ENCODE measurements at regions not wholly inside any gene's neighbourhood (a gene's known extent, or its start where the extent isn't known, plus 50 kb on each side); places are given as distances from the start of the nearest gene placed in this dataset.
A peak's percentile ranks its signal among the peaks of the same experiment; 100 is the strongest.

- TF ChIP-seq REST (IDR thresholded peaks at IDR 0.05; ENCODE audit: low read depth, low read length) (no peak), RFX5 (IDR thresholded peaks at IDR 0.05; ENCODE audit: low read length) (no peak), FOXM1 (IDR thresholded peaks at IDR 0.05; ENCODE audit: low read depth) (0 out of 2 replicates have a peak, but pooled peaks have one; percentile 19), POLR2AphosphoS5 (IDR thresholded peaks at IDR 0.05; ENCODE audit: low read depth, low read length) (peak; percentile 20; the same call in 1 of the 2 replicates), RAD21 (IDR thresholded peaks at IDR 0.05; ENCODE audit: low read length) (no peak), EZH2phosphoT487 (IDR thresholded peaks at IDR 0.05; ENCODE audit: borderline replicate concordance, low read depth) (no peak), GABPA (IDR thresholded peaks at IDR 0.05; ENCODE audit: low read depth) (no peak), SIN3A (IDR thresholded peaks at IDR 0.05; ENCODE audit: borderline replicate concordance, low read depth, low read length) (no peak), IRF3 (IDR thresholded peaks at IDR 0.05; ENCODE audit: low read depth, low read length) (no peak)
- TF ChIP-seq, protein P1, sequence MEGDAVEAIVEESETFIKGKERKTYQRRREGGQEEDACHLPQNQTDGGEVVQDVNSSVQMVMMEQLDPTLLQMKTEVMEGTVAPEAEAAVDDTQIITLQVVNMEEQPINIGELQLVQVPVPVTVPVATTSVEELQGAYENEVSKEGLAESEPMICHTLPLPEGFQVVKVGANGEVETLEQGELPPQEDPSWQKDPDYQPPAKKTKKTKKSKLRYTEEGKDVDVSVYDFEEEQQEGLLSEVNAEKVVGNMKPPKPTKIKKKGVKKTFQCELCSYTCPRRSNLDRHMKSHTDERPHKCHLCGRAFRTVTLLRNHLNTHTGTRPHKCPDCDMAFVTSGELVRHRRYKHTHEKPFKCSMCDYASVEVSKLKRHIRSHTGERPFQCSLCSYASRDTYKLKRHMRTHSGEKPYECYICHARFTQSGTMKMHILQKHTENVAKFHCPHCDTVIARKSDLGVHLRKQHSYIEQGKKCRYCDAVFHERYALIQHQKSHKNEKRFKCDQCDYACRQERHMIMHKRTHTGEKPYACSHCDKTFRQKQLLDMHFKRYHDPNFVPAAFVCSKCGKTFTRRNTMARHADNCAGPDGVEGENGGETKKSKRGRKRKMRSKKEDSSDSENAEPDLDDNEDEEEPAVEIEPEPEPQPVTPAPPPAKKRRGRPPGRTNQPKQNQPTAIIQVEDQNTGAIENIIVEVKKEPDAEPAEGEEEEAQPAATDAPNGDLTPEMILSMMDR (IDR thresholded peaks at IDR 0.05) = no peak
- TF ChIP-seq, protein P2, sequence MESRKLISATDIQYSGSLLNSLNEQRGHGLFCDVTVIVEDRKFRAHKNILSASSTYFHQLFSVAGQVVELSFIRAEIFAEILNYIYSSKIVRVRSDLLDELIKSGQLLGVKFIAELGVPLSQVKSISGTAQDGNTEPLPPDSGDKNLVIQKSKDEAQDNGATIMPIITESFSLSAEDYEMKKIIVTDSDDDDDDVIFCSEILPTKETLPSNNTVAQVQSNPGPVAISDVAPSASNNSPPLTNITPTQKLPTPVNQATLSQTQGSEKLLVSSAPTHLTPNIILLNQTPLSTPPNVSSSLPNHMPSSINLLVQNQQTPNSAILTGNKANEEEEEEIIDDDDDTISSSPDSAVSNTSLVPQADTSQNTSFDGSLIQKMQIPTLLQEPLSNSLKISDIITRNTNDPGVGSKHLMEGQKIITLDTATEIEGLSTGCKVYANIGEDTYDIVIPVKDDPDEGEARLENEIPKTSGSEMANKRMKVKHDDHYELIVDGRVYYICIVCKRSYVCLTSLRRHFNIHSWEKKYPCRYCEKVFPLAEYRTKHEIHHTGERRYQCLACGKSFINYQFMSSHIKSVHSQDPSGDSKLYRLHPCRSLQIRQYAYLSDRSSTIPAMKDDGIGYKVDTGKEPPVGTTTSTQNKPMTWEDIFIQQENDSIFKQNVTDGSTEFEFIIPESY (IDR thresholded peaks at IDR 0.05; ENCODE audit: borderline replicate concordance, low read depth) = no peak
Observed at GRCh38 chr10:3530346-3530745, 254.7 kb downstream of the KLF6 start.

Measured in SK-N-SH (cell line).